Osteoblast (primary cell): ENCODE measurements at regions not wholly inside any gene's neighbourhood (a gene's known extent, or its start where the extent isn't known, plus 50 kb on each side); places are given as distances from the start of the nearest gene placed in this dataset.

Source experiments
- DNase-seq: peaks from one replicate; pipeline ENCODE4 v3.0.0; 2011; ENCODE audit warnings: low spot score, mixed read lengths; ENCODE audit not compliant: insufficient read length; ENCODE audit errors: missing footprints
- H2AFZ ChIP-seq: 2 replicates; pipeline ENCODE4 v1.6.0; 2011; ENCODE audit warnings: mild to moderate bottlenecking, low read length
- H3K27ac ChIP-seq: 2 replicates; pipeline ENCODE4 v1.5.1; 2011; ENCODE audit warnings: mild to moderate bottlenecking, low read depth, low read length, moderate library complexity
- H3K27me3 ChIP-seq: 2 replicates; pipeline ENCODE4 v1.6.0; 2012; ENCODE audit warnings: mild to moderate bottlenecking, control low read depth, inconsistent platforms, low read length, moderate library complexity; ENCODE audit not compliant: insufficient read depth
- H3K36me3 ChIP-seq: 2 replicates; pipeline ENCODE4 v1.5.1; 2011; ENCODE audit warnings: mild to moderate bottlenecking, low read length, control low read depth, moderate library complexity; ENCODE audit not compliant: insufficient read depth
- H3K4me1 ChIP-seq: 2 replicates; pipeline ENCODE4 v1.5.1; 2011; ENCODE audit warnings: mild to moderate bottlenecking, low read length, control low read depth, moderate library complexity; ENCODE audit not compliant: insufficient read depth
- H3K4me2 ChIP-seq: 2 replicates; pipeline ENCODE4 v1.6.0; 2011; ENCODE audit warnings: mild to moderate bottlenecking, low read length; ENCODE audit not compliant: insufficient read depth
- H3K4me3 ChIP-seq: fragments of 200-600 bp; sonication (generic); 3 replicates; pipeline ENCODE4 v1.5.1; 2012; ENCODE audit warnings: mild to moderate bottlenecking, low read length, inconsistent platforms; ENCODE audit not compliant: insufficient read depth
- H3K79me2 ChIP-seq: 2 replicates; pipeline ENCODE4 v1.6.0; 2012; ENCODE audit warnings: mild to moderate bottlenecking, low read length, control low read depth, inconsistent platforms; ENCODE audit not compliant: insufficient read depth
- H3K9me3 ChIP-seq: 2 replicates; pipeline ENCODE4 v1.5.1; 2011; ENCODE audit warnings: low read depth, low read length, control low read depth
- H4K20me1 ChIP-seq: 2 replicates; pipeline ENCODE4 v1.6.0; 2012; ENCODE audit warnings: mild to moderate bottlenecking, low read length, control low read depth; ENCODE audit not compliant: insufficient read depth
- CTCF ChIP-seq: IDR thresholded peaks from 2 replicates; pipeline ENCODE4 v1.5.1; 2011; ENCODE audit warnings: mild to moderate bottlenecking, low read depth, low read length, moderate library complexity; ENCODE audit errors: extremely low read depth

GRCh38 chr12:38152816-38153736 is 163.5 kb upstream of the ALG10B start:
- TF ChIP-seq CTCF: no peak
- H3K36me3 ChIP-seq: no peaks in the 10 kb centered on the region
- H3K27ac ChIP-seq: no peak overlapping the region
- H3K79me2 ChIP-seq: no peaks in the 10 kb centered on the region
- H3K4me2 ChIP-seq: no peak overlapping the region
- DNase-seq: no peak
- H3K9me3 ChIP-seq: no peaks in the 10 kb centered on the region
- H3K4me3 ChIP-seq: no peak overlapping the region
- H3K4me1 ChIP-seq: no peaks in the 10 kb centered on the region
- no peaks in the 10 kb centered on the region for H4K20me1 ChIP-seq
- H2AFZ ChIP-seq: no peak overlapping the region
- no peaks in the 10 kb centered on the region for H3K27me3 ChIP-seq

GRCh38 chr12:38153737-38154061 is 162.9 kb upstream of the ALG10B start:
- Histone ChIP-seq H3K4me1 (no peaks in the 10 kb centered on the region), H3K27ac (no peak overlapping the region), H3K9me3 (no peaks in the 10 kb centered on the region), H4K20me1 (no peaks in the 10 kb centered on the region), H3K4me2 (no peak overlapping the region), H3K36me3 (no peaks in the 10 kb centered on the region), H3K79me2 (no peaks in the 10 kb centered on the region), H3K4me3 (no peak overlapping the region), H2AFZ (no peak overlapping the region), H3K27me3 (no peaks in the 10 kb centered on the region)
- no peak for TF ChIP-seq CTCF
- no peak for DNase-seq

- no peak for TF ChIP-seq CTCF
- H3K4me1 ChIP-seq: no peaks in the 10 kb centered on the region
- no peaks in the 10 kb centered on the region for H3K79me2 ChIP-seq
- no peaks in the 10 kb centered on the region for H3K9me3 ChIP-seq
- no peaks in the 10 kb centered on the region for H3K36me3 ChIP-seq
- no peak overlapping the region for H3K4me3 ChIP-seq
- no peak for DNase-seq
- no peak overlapping the region for H3K27ac ChIP-seq
- no peaks in the 10 kb centered on the region for H3K27me3 ChIP-seq
- H2AFZ ChIP-seq: no peak overlapping the region
- no peaks in the 10 kb centered on the region for H4K20me1 ChIP-seq
- no peak overlapping the region for H3K4me2 ChIP-seq
Measured at GRCh38 chr12:38154096-38155019, 162.2 kb upstream of the ALG10B start.

- no peaks in the 10 kb centered on the region for H3K79me2 ChIP-seq
- no peak overlapping the region for H3K4me3 ChIP-seq
- no peaks in the 10 kb centered on the region for H3K27me3 ChIP-seq
- H3K27ac ChIP-seq: no peak overlapping the region
- no peak overlapping the region for H3K4me2 ChIP-seq
- H2AFZ ChIP-seq: no peak overlapping the region
- DNase-seq: no peak
- no peaks in the 10 kb centered on the region for H3K36me3 ChIP-seq
- H3K4me1 ChIP-seq: no peaks in the 10 kb centered on the region
- TF ChIP-seq CTCF: no peak
- H3K9me3 ChIP-seq: no peaks in the 10 kb centered on the region
- no peaks in the 10 kb centered on the region for H4K20me1 ChIP-seq
Measured at GRCh38 chr12:38155020-38155395, 161.6 kb upstream of the ALG10B start.
